Uterus (tissue), 2 donors: ENCODE measurements at regions not wholly inside any gene's neighbourhood (a gene's known extent, or its start where the extent isn't known, plus 50 kb on each side); places are given as distances from the start of the nearest gene placed in this dataset.
"Not testable (repeated sequence)": the region's sequence is repeated elsewhere in the genome, so short reads cannot be mapped to it uniquely, and the experiment has no call there.

Experiments
- CTCF ChIP-seq, 4 experiments: fragments of 200-600 bp in 2 of 4; fragments of 450-650 bp in 2 of 4; sonication (generic) in 2 of 4; IDR thresholded peaks; one replicate each; pipeline ENCODE4 v1.5.1; 2016 to 2019; ENCODE audit warnings: antibody characterized with exemption in 4 of 4, mild to moderate bottlenecking in 2 of 4, moderate library complexity in 1 of 4
- POLR2A ChIP-seq, 2 donors: fragments of 450-650 bp; IDR thresholded peaks; one replicate each; pipeline ENCODE4 v1.6.1; 2016; ENCODE audit warnings: antibody characterized with exemption in 2 of 2, mild to moderate bottlenecking in 1 of 2, moderate library complexity in 1 of 2

GRCh38 chr22:48620460-48620859 lies 1207.2 kb downstream of the BRD1 start:
- not testable (repeated sequence) for TF ChIP-seq POLR2A, CTCF (IDR thresholded peaks at IDR 0.05)
